Panc1 (cell line): ENCODE measurements at regions not wholly inside any gene's neighbourhood (a gene's known extent, or its start where the extent isn't known, plus 50 kb on each side); places are given as distances from the start of the nearest gene placed in this dataset.

Experiments
- ATAC-seq: fragments of 200-7000 bp; cut with Tn5 transposase; 2 replicates; pipeline ENCODE4 v1.9.1; 2020; ENCODE audit warnings: mild to moderate bottlenecking, moderate library complexity
- BruUV-seq: library from RNA; stranded (reverse); fragments of 400-500 nt; replicated peaks from 2 replicates; lab custom pipeline; 2021; lab: Mats Ljungman, UMichigan
- CTCF ChIA-PET: fragments of 300-600 bp; sonication (Branson Sonifier 250); formaldehyde crosslinking; loops from one replicate; lab custom pipeline; 2022; ENCODE audit warnings: antibody characterized with exemption; lab: Charles Lee
- POLR2A ChIA-PET: fragments of 300-600 bp; sonication (Branson Sonifier 250); formaldehyde crosslinking; loops from one replicate; lab custom pipeline; 2022; ENCODE audit warnings: antibody characterized with exemption; lab: Charles Lee
- DNase-seq: peaks from one replicate; pipeline ENCODE4 v3.0.0-alpha.2; 2010; ENCODE audit warnings: low read depth, low spot score
- H3K27ac ChIP-seq: 2 replicates; pipeline ENCODE4 v1.5.1; 2011; ENCODE audit warnings: mild to moderate bottlenecking, low read length, inconsistent platforms
- H3K27me3 ChIP-seq: fragments of 200-500 bp; sonication (Bioruptor generic); 2 replicates; pipeline ENCODE4 v1.6.0; 2014; ENCODE audit warnings: low read length, inconsistent platforms; ENCODE audit not compliant: control insufficient read depth, insufficient read depth
- H3K36me3 ChIP-seq: fragments of 200-500 bp; sonication (Bioruptor generic); 2 replicates; pipeline ENCODE4 v1.5.1; 2014; ENCODE audit warnings: inconsistent platforms, mild to moderate bottlenecking, low read length, moderate library complexity; ENCODE audit not compliant: control insufficient read depth, insufficient read depth
- H3K4me1 ChIP-seq: 2 replicates; pipeline ENCODE4 v1.5.1; 2011; ENCODE audit warnings: inconsistent platforms, mild to moderate bottlenecking, low read length, moderate library complexity; ENCODE audit not compliant: control insufficient read depth, insufficient read depth
- H3K4me3 ChIP-seq, 2 experiments: 2 replicates each; pipeline ENCODE4 v1.5.1; 2011 to 2012; ENCODE audit warnings: low read depth in 2 of 2, low read length in 2 of 2, mild to moderate bottlenecking in 2 of 2, inconsistent platforms in 1 of 2, moderate library complexity in 1 of 2
- H3K9me3 ChIP-seq: fragments of 200-500 bp; sonication (Bioruptor generic); 2 replicates; pipeline ENCODE4 v1.5.1; 2014; ENCODE audit warnings: low read depth, mild to moderate bottlenecking, inconsistent platforms, low read length, moderate library complexity; ENCODE audit not compliant: control insufficient read depth, insufficient read depth
- CTCF ChIP-seq: fragments of 450-650 bp; IDR thresholded peaks from 2 replicates; pipeline ENCODE4 v1.5.1; 2017; ENCODE audit warnings: mild to moderate bottlenecking
- POLR2AphosphoS5 ChIP-seq: IDR thresholded peaks from 2 replicates; pipeline ENCODE4 v1.6.1; 2012; ENCODE audit warnings: mild to moderate bottlenecking, low read depth, low read length, moderate library complexity
- REST ChIP-seq, 2 experiments: IDR thresholded peaks; 2 replicates each; pipeline ENCODE4 v1.6.1; 2011 to 2012; ENCODE audit warnings: low read depth in 2 of 2, control low read depth in 1 of 2, low read length in 1 of 2, mild to moderate bottlenecking in 1 of 2, moderate library complexity in 1 of 2; ENCODE audit not compliant: insufficient read depth in 1 of 2
- SIN3A ChIP-seq: IDR thresholded peaks from 2 replicates; pipeline ENCODE4 v1.6.1; 2012; ENCODE audit warnings: low read depth, mild to moderate bottlenecking, low read length, moderate library complexity, borderline replicate concordance; ENCODE audit not compliant: insufficient read depth
- TCF7L2 ChIP-seq: IDR thresholded peaks from 2 replicates; pipeline ENCODE4 v1.6.1; 2011; ENCODE audit warnings: mild to moderate bottlenecking, low read depth, low read length, inconsistent platforms
- in situ Hi-C: cut with HindIII; loops from 2 replicates; pipeline ENCODE4 v1.10.0; 2016; ENCODE audit warnings: low sequenced_read_pairs, low pct_unique_long_range_greater_than_20kb
- intact Hi-C: fragments of 100-400 bp; cut with micrococcal nuclease; formaldehyde crosslinking; loops from one replicate; pipeline ENCODE4 v1.10.0; 2022; ENCODE audit not compliant: unreplicated experiment

GRCh38 chr6:164379795-164380194 lies 929.6 kb downstream of the C6orf118 start:
- ChIA-PET CTCF (no interaction called here), POLR2A (interaction anchor here (0.6 kb wide), 1 partner anchor 32 kb away, joined by 3 read pairs; no protein-coding TSS in a partner anchor)
- no peaks in the 10 kb centered on the region for H3K9me3 ChIP-seq
- no peak overlapping the region for H3K4me3 ChIP-seq
- no peaks in the 10 kb centered on the region for H3K27me3 ChIP-seq
- ATAC-seq (no peak), DNase-seq (no peak)
- H3K4me1 ChIP-seq: no peaks in the 10 kb centered on the region
- in situ Hi-C loops (no loop called here), intact Hi-C loops (no loop called here)
- H3K36me3 ChIP-seq: no peaks in the 10 kb centered on the region
- no peak overlapping the region for H3K27ac ChIP-seq
- no TSS peak for BruUV-seq
- TF ChIP-seq REST (IDR thresholded peaks at IDR 0.05; ENCODE audit: insufficient read depth in 1 of 2, low read depth in 2 of 2, low read length in 1 of 2) (no peak), POLR2AphosphoS5 (no peak), SIN3A (no peak), TCF7L2 (no peak), CTCF (no peak)

GRCh38 chr6:164378330-164378729 lies 931.1 kb downstream of the C6orf118 start:
- intact Hi-C loops: no loop called here

More at GRCh38 chr6:164378330-164378729, 931.1 kb downstream of the C6orf118 start:
- TF ChIP-seq CTCF (no peak), REST (IDR thresholded peaks at IDR 0.05; ENCODE audit: insufficient read depth in 1 of 2, low read depth in 2 of 2, low read length in 1 of 2) (no peak), SIN3A (no peak), TCF7L2 (no peak), POLR2AphosphoS5 (no peak)
- no peak for ATAC-seq
- no peak for DNase-seq
- Histone ChIP-seq H3K27ac (no peak overlapping the region), H3K27me3 (no peaks in the 10 kb centered on the region), H3K4me1 (no peaks in the 10 kb centered on the region), H3K36me3 (no peaks in the 10 kb centered on the region), H3K9me3 (no peaks in the 10 kb centered on the region), H3K4me3 (no peak overlapping the region)
- no TSS peak for BruUV-seq
- ChIA-PET POLR2A (no interaction called here), CTCF (no interaction called here)
- in situ Hi-C loops: no loop called here
